Smooth muscle cell (in vitro differentiated cells): ENCODE measurements at regions not wholly inside any gene's neighbourhood (a gene's known extent, or its start where the extent isn't known, plus 50 kb on each side); places are given as distances from the start of the nearest gene placed in this dataset.

ENCODE experiments used
- DNase-seq: peaks from one replicate; lab custom pipeline; 2025; ENCODE audit not compliant: unreplicated experiment; lab: John Stamatoyannopoulos, UW
- H2AFZ ChIP-seq: fragments of 200-600 bp; sonication (generic); 2 replicates; pipeline ENCODE4 v1.6.0; 2016; ENCODE audit warnings: antibody characterized with exemption, low read depth, mild to moderate bottlenecking
- H3F3A ChIP-seq: fragments of 200-600 bp; sonication (generic); 2 replicates; pipeline ENCODE4 v1.6.0; 2017; ENCODE audit warnings: antibody characterized with exemption, low read depth
- H3K27ac ChIP-seq: fragments of 200-600 bp; sonication (generic); 2 replicates; pipeline ENCODE4 v1.5.1; 2016; ENCODE audit warnings: low read depth, mild to moderate bottlenecking
- H3K27me3 ChIP-seq: fragments of 200-600 bp; sonication (generic); 2 replicates; pipeline ENCODE4 v1.6.1; 2016; ENCODE audit warnings: low read depth, mild to moderate bottlenecking
- H3K36me3 ChIP-seq: fragments of 200-600 bp; sonication (generic); 2 replicates; pipeline ENCODE4 v1.5.1; 2016; ENCODE audit warnings: low read depth
- H3K4me1 ChIP-seq: fragments of 200-600 bp; sonication (generic); 2 replicates; pipeline ENCODE4 v1.5.1; 2016; ENCODE audit warnings: low read depth
- H3K4me2 ChIP-seq: fragments of 200-600 bp; sonication (generic); 2 replicates; pipeline ENCODE4 v1.6.0; 2016; ENCODE audit warnings: mild to moderate bottlenecking
- H3K4me3 ChIP-seq: fragments of 200-600 bp; sonication (generic); 2 replicates; pipeline ENCODE4 v1.5.1; 2016; ENCODE audit warnings: mild to moderate bottlenecking
- H3K79me2 ChIP-seq: fragments of 200-600 bp; sonication (generic); 2 replicates; pipeline ENCODE4 v1.6.0; 2016; ENCODE audit warnings: low read depth, mild to moderate bottlenecking
- H3K9ac ChIP-seq: fragments of 200-600 bp; sonication (generic); 2 replicates; pipeline ENCODE4 v1.6.0; 2016; ENCODE audit warnings: low read depth
- H3K9me3 ChIP-seq: fragments of 200-600 bp; sonication (generic); replicated peaks from 2 replicates; pipeline ENCODE4 v1.5.1; 2016; ENCODE audit warnings: low read depth
- H4K20me1 ChIP-seq: fragments of 200-600 bp; sonication (generic); 2 replicates; pipeline ENCODE4 v1.6.0; 2016; ENCODE audit warnings: low read depth
- CTCF ChIP-seq: fragments of 200-600 bp; sonication (generic); IDR thresholded peaks from 2 replicates; pipeline ENCODE4 v1.5.1; 2017; ENCODE audit warnings: borderline replicate concordance, mild to moderate bottlenecking, antibody characterized with exemption; ENCODE audit not compliant: insufficient read depth, poor library complexity, severe bottlenecking
- WGBS: methylation state at CpG from one replicate; pipeline ENCODE4 v1.1.7; 2016; ENCODE audit warnings: low lambda C conversion rate; 5-methylcytosine and 5-hydroxymethylcytosine counted together

- no peak for DNase-seq
- H4K20me1 ChIP-seq = no peaks in the 10 kb centered on the region
- H3K4me3 ChIP-seq = no peak overlapping the region
- 89% methylated on average over 3 of the region's 3 CpGs for WGBS
- no peaks in the 10 kb centered on the region for H3K27me3 ChIP-seq
- no peak overlapping the region for H2AFZ ChIP-seq
- no peak overlapping the region for H3K27ac ChIP-seq
- no peaks in the 10 kb centered on the region for H3K79me2 ChIP-seq
- no peaks in the 10 kb centered on the region for H3K4me1 ChIP-seq
- H3F3A ChIP-seq = no peaks in the 10 kb centered on the region
- no peak for TF ChIP-seq CTCF
- no peaks in the 10 kb centered on the region for H3K9me3 ChIP-seq
- H3K36me3 ChIP-seq = no peaks in the 10 kb centered on the region
- H3K4me2 ChIP-seq = no peak overlapping the region
- H3K9ac ChIP-seq = no peak overlapping the region
Observed at GRCh38 chr5:106189121-106189809, 1481.5 kb downstream of the EFNA5 start.

GRCh38 chr5:106185661-106186081, 1485.1 kb downstream of the EFNA5 start:
- Histone ChIP-seq H3K4me3 (no peak overlapping the region), H3K9ac (no peak overlapping the region), H3K36me3 (no peaks in the 10 kb centered on the region), H4K20me1 (no peaks in the 10 kb centered on the region), H3K4me1 (no peaks in the 10 kb centered on the region), H2AFZ (no peak overlapping the region), H3K27me3 (no peaks in the 10 kb centered on the region), H3K79me2 (no peaks in the 10 kb centered on the region), H3K9me3 (no peaks in the 10 kb centered on the region), H3K4me2 (no peak overlapping the region), H3F3A (no peaks in the 10 kb centered on the region), H3K27ac (no peak overlapping the region)
- 98% methylated on average over 3 of the region's 3 CpGs for WGBS
- DNase-seq = no peak
- TF ChIP-seq CTCF = no peak

- Histone ChIP-seq H3K27me3 (no peaks in the 10 kb centered on the region), H3K4me3 (no peak overlapping the region), H3K79me2 (no peaks in the 10 kb centered on the region), H3K4me2 (no peak overlapping the region), H2AFZ (no peak overlapping the region), H3K36me3 (no peaks in the 10 kb centered on the region), H3K9ac (no peak overlapping the region), H3K4me1 (no peaks in the 10 kb centered on the region), H3K9me3 (peaks cover 9% of the 10 kb centered on the region), H3K27ac (no peak overlapping the region), H4K20me1 (no peaks in the 10 kb centered on the region), H3F3A (no peaks in the 10 kb centered on the region)
- TF ChIP-seq CTCF = no peak
- DNase-seq = no peak
- 93% methylated on average over 3 of the region's 3 CpGs for WGBS
Observed at GRCh38 chr5:106174903-106175302, 1495.8 kb downstream of the EFNA5 start.
